Thyroid gland (tissue), 4 donors: ENCODE measurements at regions not wholly inside any gene's neighbourhood (a gene's known extent, or its start where the extent isn't known, plus 50 kb on each side); places are given as distances from the start of the nearest gene placed in this dataset.

Experiments used
- CTCF ChIP-seq, 6 experiments: fragments of 200-600 bp in 3 of 6; fragments of 450-650 bp in 3 of 6; sonication (generic) in 3 of 6; IDR thresholded peaks; one replicate each; pipeline ENCODE4 v1.5.1; 2016 to 2019; ENCODE audit warnings: antibody characterized with exemption in 6 of 6, mild to moderate bottlenecking in 2 of 6, inconsistent platforms in 1 of 6, moderate library complexity in 1 of 6
- POLR2A ChIP-seq, 2 donors: fragments of 450-650 bp; IDR thresholded peaks; one replicate each; pipeline ENCODE4 v1.6.1; 2017; ENCODE audit warnings: antibody characterized with exemption in 2 of 2, mild to moderate bottlenecking in 2 of 2, moderate library complexity in 1 of 2

- TF ChIP-seq CTCF (IDR thresholded peaks at IDR 0.05) (no peak), POLR2A (IDR thresholded peaks at IDR 0.05) (no peak)
Measured at GRCh38 chr15:92833493-92834271, 66.4 kb upstream of the CHD2 start.
